GM10266 (cell line): ENCODE measurements at regions not wholly inside any gene's neighbourhood (a gene's known extent, or its start where the extent isn't known, plus 50 kb on each side); places are given as distances from the start of the nearest gene placed in this dataset.

Experiments
- DNase-seq: peaks from one replicate; pipeline ENCODE4 v3.0.0; 2012; ENCODE audit errors: extremely low spot score
- CTCF ChIP-seq: IDR thresholded peaks from 2 replicates; pipeline ENCODE4 v1.5.1; 2012; ENCODE audit warnings: mild to moderate bottlenecking, low read depth; ENCODE audit not compliant: control insufficient read depth, insufficient read depth; ENCODE audit errors: missing control alignments

DNA sequence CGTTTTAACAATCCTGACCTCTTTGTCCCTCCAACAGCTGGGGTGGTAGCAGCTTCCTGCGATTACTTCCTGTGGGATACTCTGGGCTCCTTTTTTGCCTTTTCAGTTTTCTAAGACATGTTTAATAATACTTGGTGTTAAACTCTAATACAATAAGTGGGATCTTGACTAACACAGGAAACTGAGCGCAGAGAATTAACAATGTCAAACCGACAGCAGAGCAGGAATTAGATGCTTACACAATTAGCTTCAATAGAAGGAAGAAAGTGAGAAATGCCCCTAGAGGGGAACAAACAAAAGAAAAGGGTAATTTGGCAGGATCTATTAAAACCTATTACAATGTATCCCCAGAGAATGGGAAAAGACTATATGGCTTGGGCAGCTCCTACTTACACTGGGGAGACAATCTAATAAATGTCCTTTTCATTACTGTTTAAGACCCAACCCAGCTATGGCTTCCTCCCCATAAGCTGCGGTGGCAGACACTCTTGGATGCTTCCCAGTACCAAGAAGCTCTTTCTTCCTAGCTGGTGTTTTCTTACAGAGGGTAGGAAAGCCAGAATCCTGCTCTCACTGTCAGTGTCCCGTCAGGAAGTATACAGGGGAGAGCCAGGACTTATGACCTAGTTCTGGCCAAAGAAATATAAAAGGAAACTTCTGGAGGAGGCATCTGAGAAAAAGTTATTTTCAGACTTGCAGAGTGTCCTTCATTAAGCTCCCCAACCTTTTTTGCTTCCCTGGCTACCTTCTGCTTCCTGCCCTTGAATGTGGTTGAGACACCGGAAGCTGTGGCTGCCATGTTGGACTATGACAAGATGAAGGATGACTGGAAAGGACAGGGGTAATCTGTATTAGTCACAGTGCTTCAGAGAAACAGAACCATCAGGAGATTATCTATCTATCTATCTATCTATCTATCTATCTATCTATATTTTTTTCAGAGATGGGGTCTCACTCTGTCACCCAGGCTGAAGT lies 194.1 kb upstream of the KBTBD8 start:
- TF ChIP-seq CTCF = no peak
- no peak for DNase-seq

DNA sequence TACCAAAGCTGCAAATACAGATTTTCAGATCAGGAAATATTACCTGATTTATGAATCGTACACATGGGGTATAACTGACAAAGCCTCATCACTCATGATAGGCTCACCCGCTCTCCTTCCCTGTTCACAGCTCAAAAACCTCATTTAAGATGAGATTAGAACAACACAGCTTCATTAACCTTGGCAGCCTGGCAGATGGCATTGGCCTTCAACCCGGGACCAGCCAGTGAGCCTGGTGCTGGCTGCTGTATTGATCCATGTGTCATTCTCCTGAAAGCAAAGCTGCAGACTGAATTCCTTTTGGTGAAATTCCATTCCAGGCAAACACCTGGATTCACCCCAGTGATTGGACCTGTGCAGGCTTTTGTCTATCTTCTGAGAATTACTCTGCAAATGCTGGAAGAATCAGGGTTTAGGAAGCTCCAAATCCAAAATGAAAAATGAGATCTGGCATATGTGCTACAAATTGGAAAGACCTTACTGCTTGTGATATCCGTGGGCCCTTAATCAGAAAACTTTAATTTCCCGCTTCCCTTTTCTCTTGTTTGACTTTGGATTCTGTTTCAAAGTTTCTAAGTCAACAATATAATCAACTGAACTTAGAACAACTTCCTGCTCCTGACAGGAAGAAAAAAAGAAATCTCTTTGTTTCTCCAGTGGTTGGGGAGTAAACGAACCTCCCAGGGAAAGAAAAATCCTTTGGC lies 189.1 kb upstream of the KBTBD8 start:
- DNase-seq = no peak
- TF ChIP-seq CTCF = no peak

DNA sequence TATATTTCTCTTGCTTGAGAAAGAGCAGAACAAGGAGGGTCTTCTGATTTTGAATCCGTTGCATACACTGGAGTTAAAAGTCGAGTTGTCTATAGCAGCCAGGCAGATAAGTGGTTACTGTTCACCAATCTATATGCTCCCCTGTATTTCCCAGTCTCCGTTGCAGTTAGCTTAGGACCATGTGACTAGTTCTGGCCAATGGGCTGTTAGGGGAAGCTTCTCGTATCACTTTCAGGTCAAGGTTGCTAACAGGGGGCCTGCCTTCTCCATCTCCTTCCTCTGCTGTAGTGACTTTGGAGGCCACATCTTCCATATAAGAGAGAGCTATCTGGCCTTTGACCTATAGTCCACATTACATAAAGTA lies 188.5 kb upstream of the KBTBD8 start:
- DNase-seq = no peak
- no peak for TF ChIP-seq CTCF

DNA sequence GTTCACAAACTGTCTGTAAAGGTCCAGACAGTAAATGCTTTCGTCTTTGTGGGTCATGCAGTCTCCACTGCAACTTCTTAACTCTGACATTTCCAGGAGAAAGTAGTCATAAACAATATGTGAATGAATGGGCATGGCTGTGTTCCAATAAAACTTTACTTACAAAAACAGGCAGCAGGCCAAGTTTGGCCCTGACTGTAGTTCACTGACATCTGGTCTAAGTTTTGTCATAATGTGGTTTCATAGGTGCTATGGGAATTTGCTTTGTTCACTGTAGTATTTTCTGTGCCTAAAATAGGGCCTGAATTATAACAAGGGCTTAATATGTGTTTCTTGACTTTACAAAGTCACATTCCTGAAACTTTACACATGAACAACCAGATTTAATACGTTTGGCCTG lies 186.0 kb upstream of the KBTBD8 start:
- no peak for TF ChIP-seq CTCF

GRCh38 chr3:66812741-66813140 lies 185.4 kb upstream of the KBTBD8 start:
- no peak for TF ChIP-seq CTCF
- no peak for DNase-seq

More for the DNA sequence above, 186.0 kb upstream of the KBTBD8 start:
- DNase-seq = no peak

GRCh38 chr3:66816090-66816761 lies 181.9 kb upstream of the KBTBD8 start:
- peak; percentile 45 for DNase-seq
- peak; percentile 38 for TF ChIP-seq CTCF
